GM13977 (cell line): ENCODE measurements at regions not wholly inside any gene's neighbourhood (a gene's known extent, or its start where the extent isn't known, plus 50 kb on each side); places are given as distances from the start of the nearest gene placed in this dataset.

Source experiments
- DNase-seq: peaks from one replicate; pipeline ENCODE4 v3.0.0; 2012; ENCODE audit warnings: low spot score
- CTCF ChIP-seq: IDR thresholded peaks from 2 replicates; pipeline ENCODE4 v1.5.1; 2012; ENCODE audit warnings: mild to moderate bottlenecking, control low read depth; ENCODE audit not compliant: insufficient read depth; ENCODE audit errors: extremely low read depth, missing control alignments
- in situ Hi-C: fragments of 300-500 bp; cut with MboI; formaldehyde crosslinking; loops from one replicate; pipeline ENCODE4 v1.12.0; 2022; ENCODE audit warnings: low sequenced_read_pairs, low pct_unique_long_range_greater_than_20kb, mixed read lengths, inconsistent platforms; ENCODE audit not compliant: unreplicated experiment

GRCh38 chr7:18231854-18232253, 204.2 kb upstream of the PRPS1L1 start:
- no peak for TF ChIP-seq CTCF
- DNase-seq = no peak
- in situ Hi-C loops = no loop called here

- in situ Hi-C loops = no loop called here
These were observed 206.9 kb upstream of the PRPS1L1 start for GRCh38 chr7:18234519-18234918.

GRCh38 chr7:18235819-18236218, 208.2 kb upstream of the PRPS1L1 start:
- in situ Hi-C loops = no loop called here
- TF ChIP-seq CTCF = no peak
- no peak for DNase-seq

More at GRCh38 chr7:18234519-18234918, 206.9 kb upstream of the PRPS1L1 start:
- TF ChIP-seq CTCF = no peak
- no peak for DNase-seq

GRCh38 chr7:18239212-18239611, 211.6 kb upstream of the PRPS1L1 start:
- in situ Hi-C loops = no loop called here
- no peak for TF ChIP-seq CTCF
- DNase-seq = no peak

- in situ Hi-C loops = no loop called here
- TF ChIP-seq CTCF = no peak
- DNase-seq = no peak
These were observed 214.0 kb upstream of the PRPS1L1 start for GRCh38 chr7:18241543-18242231.

GRCh38 chr7:18243731-18244130, 216.1 kb upstream of the PRPS1L1 start:
- TF ChIP-seq CTCF = no peak
- DNase-seq = no peak
- in situ Hi-C loops = no loop called here

- TF ChIP-seq CTCF = no peak
- no peak for DNase-seq
- in situ Hi-C loops = no loop called here
These were observed 222.5 kb upstream of the PRPS1L1 start for GRCh38 chr7:18250133-18250532.
